NCI-H2196 treated with DMSO at 0.1 percent for 48 hours (cell line): ENCODE measurements at regions not wholly inside any gene's neighbourhood (a gene's known extent, or its start where the extent isn't known, plus 50 kb on each side); places are given as distances from the start of the nearest gene placed in this dataset.

ENCODE experiments used
- DNase-seq: peaks from one replicate; lab custom pipeline; 2025; ENCODE audit not compliant: unreplicated experiment; lab: John Stamatoyannopoulos, UW

DNA sequence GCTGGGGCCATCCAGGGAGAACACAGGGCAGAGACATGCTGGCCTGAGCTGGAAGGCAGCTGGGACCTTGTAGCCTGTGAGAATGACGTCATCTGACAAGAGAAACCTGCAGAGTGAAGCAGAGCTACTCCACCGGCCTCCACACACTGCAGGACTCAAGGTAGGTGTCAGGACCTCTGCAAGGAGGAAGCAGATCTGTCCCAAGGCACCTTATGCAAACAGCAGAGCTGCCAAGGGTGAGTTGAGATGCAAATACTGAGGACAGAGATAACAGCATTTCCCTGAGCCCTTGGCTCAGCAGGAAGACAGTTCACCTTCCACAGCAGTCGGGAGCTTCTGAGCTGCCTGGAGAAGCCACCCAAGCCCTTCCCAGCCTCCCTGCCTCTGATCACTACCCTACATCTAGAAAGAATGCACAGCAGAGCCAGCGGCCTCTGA, 51.9 kb upstream of the IGSF9B start:
- no peak for DNase-seq

DNA sequence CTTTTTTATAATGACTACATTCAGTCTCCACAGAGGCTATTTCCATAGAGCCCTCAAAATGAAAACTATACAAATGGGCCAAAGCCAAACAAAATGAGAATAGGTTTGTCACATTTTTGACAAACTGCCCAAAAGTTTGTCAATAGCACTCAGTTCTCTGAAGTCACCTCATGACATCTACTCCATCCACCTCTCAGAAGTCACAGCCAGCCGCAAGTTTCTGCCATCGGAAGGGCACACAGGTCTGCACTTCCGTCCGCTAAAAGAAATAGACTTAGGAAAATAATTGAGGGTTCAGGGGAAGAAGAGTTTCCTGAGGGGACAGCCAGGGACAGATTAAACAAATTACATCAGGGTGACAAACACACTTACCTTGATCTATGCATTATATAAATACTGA, 55.4 kb upstream of the JAM3 start:
- DNase-seq = no peak

DNA sequence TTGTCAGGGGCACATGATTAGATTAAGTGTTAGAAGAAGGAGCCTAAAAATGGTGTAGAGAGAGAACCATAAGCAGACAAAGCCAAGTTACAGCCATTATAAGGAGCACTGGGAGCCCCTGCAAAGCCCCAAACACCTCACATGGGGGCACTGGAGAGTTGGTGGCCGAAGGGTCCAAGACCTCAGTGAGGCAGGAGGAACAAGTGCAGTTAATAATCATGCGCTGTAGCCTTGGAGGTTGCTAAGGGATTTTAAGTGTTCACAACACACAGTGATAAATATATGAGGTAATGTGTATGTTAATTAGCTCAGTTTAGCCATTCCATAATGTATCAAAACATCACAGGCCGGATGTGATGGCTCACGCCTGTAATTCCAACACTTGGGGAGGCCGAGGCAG, 54.4 kb upstream of the JAM3 start:
- DNase-seq = peak; percentile 24

DNA sequence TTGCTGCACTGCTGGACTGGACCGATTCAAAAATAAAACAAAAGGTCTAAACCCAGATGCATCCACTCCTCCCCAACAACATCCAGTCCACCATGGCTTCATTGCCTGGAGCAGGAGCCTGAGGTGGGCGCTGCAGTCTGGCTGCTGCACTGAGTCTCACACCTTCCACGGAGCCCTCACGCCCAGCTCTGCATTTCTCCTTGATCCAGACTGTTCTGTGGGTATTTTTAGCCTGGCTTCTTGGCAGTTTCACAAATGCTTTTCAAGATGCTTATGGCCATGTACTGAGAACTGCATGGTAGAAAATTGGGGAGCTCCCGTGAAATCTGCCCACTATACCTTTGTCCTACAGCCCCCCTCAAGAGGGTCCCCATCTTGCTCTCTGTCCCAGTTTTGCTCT, 53.3 kb upstream of the JAM3 start:
- DNase-seq = no peak

DNA sequence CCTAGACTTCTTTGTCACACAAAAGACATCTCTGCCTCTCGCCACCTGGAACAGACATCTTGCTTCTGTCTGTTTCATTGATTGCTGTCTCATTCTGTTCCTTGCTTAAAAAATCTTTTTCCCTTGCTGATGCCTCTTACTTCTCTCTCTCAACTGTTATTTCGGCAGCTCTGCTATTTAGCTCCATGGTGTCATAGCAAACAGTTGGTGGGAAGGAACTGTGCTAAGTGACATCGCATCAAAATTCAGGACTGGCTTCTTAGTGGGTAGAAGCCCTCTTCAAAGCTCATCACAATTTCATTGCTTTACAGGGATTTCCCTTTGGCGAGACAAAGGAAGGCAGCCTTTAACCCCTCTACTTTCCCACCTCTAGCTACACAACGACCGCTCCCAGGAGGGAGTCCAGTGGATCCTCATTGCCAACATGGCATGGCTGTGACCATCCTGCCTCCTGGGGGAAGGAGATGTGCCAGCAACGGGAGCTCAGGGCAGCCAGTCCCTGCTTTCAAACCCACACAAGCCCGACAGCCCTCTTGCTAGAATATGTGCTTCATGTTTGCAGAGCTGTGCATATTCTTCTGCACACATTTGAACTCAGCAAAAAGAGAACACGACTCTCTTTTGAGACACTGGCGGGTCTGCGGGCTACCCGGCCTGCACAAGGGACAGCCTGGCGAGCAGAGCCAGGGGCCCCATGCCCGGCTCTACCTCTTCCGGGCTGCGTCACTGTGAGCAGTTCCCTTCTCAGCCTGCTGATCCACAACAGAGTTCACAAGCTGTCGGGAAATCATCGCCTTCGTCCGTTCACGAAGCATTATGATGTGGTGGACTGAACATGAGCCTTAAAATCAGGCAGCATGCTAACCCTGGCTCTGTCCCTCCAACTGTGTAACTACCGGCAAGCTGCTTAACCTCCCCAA, 51.1 kb upstream of the JAM3 start:
- DNase-seq = no peak
